Dendritic cell treated with granulocyte-macrophage colony-stimulating factor and Interleukin-4, amounts not matched to agents 40 ng/mL and 50 ng/mL, for 4 days (primary cell): ENCODE measurements at regions not wholly inside any gene's neighbourhood (a gene's known extent, or its start where the extent isn't known, plus 50 kb on each side); places are given as distances from the start of the nearest gene placed in this dataset.
"Not testable (repeated sequence)": the region's sequence is repeated elsewhere in the genome, so short reads cannot be mapped to it uniquely, and the experiment has no call there.

Experiments
- H3K27ac Mint-ChIP-seq: one replicate; pipeline ENCODE4 v1.8.0; 2022; ENCODE audit warnings: mild to moderate bottlenecking, mixed read lengths
- H3K27me3 Mint-ChIP-seq: one replicate; pipeline ENCODE4 v1.8.0; 2022; ENCODE audit warnings: mild to moderate bottlenecking, mixed read lengths
- H3K36me3 Mint-ChIP-seq: one replicate; pipeline ENCODE4 v1.8.0; 2022; ENCODE audit warnings: low read depth, mixed read lengths
- H3K4me1 Mint-ChIP-seq: one replicate; pipeline ENCODE4 v1.8.0; 2022; ENCODE audit warnings: low read depth, mixed read lengths
- H3K4me3 Mint-ChIP-seq: one replicate; pipeline ENCODE4 v1.8.0; 2022; ENCODE audit warnings: mild to moderate bottlenecking, moderate library complexity, mixed read lengths
- H3K9me3 Mint-ChIP-seq: one replicate; pipeline ENCODE4 v1.8.0; 2022; ENCODE audit warnings: mixed read lengths
- intact Hi-C: fragments of 100-400 bp; cut with micrococcal nuclease; formaldehyde crosslinking; loops from one replicate; pipeline ENCODE4 v1.15.0; 2022

DNA sequence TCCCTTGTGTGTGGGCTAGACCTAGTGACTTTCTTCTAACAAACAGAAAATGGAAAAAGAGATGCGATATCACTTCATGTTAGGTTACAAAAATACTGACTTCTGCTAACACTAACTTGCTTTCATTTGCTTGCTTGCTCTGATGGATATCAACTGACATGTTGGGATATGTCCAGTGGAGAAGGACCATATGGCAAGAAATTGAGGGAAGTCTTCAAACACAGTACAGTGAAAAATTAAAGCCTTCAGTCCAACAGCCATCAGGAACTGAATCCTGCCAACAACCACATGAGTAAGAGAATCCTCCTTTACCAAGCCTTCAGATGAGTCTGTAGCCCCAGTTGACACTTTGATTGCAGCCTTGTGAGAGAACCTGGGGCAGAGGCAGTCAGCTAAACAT lies 143.9 kb downstream of the MAIP1 start:
- Mint-ChIP-seq H3K27ac (no peak overlapping the region), H3K4me1 (no peaks in the 10 kb centered on the region), H3K27me3 (peaks cover 4% of the 10 kb centered on the region), H3K4me3 (no peak overlapping the region), H3K9me3 (no peaks in the 10 kb centered on the region), H3K36me3 (no peaks in the 10 kb centered on the region)
- intact Hi-C loops: no loop called here

DNA sequence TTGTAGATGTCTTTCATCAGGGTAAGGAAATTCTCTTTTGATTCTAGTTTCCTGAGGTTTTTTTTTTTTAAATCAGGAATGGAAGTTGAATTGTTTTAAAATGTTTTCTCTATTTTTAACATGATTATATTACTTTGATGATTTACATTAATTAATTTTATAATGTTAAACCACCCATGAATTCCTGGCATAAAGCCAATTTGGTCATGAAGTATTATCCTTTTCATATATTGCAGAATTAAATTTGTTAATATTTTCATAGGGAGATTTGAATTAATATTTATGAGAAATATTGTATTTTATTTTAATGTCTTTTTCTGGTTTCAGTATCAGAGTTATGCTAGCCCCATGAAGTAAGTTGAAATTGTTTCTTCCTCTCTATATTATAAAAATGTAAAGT lies 144.6 kb downstream of the MAIP1 start:
- intact Hi-C loops: no loop called here
- no peaks in the 10 kb centered on the region for H3K36me3 Mint-ChIP-seq
- no peak overlapping the region for H3K27ac Mint-ChIP-seq
- H3K27me3 Mint-ChIP-seq: peaks cover 4% of the 10 kb centered on the region
- no peaks in the 10 kb centered on the region for H3K9me3 Mint-ChIP-seq
- no peaks in the 10 kb centered on the region for H3K4me1 Mint-ChIP-seq
- H3K4me3 Mint-ChIP-seq: no peak overlapping the region

DNA sequence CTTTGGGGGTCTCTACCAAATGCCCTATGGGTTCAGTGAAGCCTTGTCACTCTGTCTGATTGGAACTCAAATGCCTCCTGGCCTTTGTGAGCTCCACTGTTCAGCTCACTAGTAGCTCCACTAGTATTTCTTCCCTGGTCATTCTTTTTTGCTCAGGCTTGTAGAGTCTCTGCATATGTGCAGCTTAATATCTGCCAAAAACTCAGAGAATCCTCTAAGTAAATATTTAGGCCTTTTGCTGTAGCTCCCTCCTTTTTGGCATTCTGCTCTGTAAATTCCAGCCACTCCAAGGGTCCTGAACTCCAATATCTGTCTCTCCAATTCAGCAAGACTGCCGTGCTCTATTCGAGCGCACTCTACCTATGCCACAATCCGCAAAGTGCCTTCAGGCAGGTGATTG lies 146.5 kb downstream of the MAIP1 start:
- Mint-ChIP-seq H3K4me3 (no peak overlapping the region), H3K27me3 (peaks cover 4% of the 10 kb centered on the region), H3K4me1 (no peaks in the 10 kb centered on the region), H3K9me3 (no peaks in the 10 kb centered on the region), H3K36me3 (no peaks in the 10 kb centered on the region), H3K27ac (no peak overlapping the region)
- intact Hi-C loops: no loop called here

DNA sequence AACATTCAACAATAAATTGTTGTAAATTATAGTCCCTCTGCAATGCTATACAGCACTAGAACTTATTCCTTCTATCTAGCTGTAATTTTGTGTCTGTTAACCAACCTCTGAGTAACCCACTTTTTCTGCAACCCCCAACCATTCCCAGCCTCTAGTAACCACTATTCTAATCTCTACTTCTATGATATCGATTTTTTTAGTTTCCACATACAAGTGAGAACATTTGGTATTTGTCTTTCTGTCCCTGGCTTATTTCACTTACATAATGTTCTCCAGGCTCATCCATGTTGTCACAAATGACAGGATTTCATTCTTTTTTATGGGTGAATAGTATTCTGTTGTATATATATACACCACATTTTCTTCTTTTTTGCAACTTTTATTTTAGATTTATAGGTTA lies 147.6 kb downstream of the MAIP1 start:
- H3K36me3 Mint-ChIP-seq: no peaks in the 10 kb centered on the region
- no peak overlapping the region for H3K4me3 Mint-ChIP-seq
- H3K4me1 Mint-ChIP-seq: peaks cover 5% of the 10 kb centered on the region
- intact Hi-C loops: no loop called here
- no peaks in the 10 kb centered on the region for H3K9me3 Mint-ChIP-seq
- peaks cover 8% of the 10 kb centered on the region for H3K27me3 Mint-ChIP-seq
- H3K27ac Mint-ChIP-seq: no peak overlapping the region

DNA sequence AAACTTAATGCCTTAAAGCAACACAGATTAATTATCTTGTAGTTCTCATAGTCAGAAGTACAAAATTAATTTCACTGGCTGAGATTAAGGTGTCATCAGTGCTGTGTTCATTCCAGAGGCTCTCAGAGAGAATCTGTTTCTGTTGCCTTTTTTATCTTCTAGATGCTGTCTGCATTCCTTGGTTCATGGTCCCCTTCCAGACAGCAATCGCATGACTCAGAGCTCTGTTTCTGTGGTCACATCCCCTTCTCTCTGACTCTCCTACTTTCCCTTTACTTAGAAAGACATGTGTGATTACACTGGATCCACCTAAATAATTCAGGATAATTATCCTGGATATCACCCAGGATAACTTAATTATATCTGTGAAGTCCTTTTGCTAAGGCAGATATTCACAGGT lies 148.6 kb downstream of the MAIP1 start:
- H3K27ac Mint-ChIP-seq: no peak overlapping the region
- peaks cover 8% of the 10 kb centered on the region for H3K27me3 Mint-ChIP-seq
- H3K4me1 Mint-ChIP-seq: peaks cover 5% of the 10 kb centered on the region
- intact Hi-C loops: no loop called here
- H3K9me3 Mint-ChIP-seq: no peaks in the 10 kb centered on the region
- no peaks in the 10 kb centered on the region for H3K36me3 Mint-ChIP-seq
- H3K4me3 Mint-ChIP-seq: no peak overlapping the region

DNA sequence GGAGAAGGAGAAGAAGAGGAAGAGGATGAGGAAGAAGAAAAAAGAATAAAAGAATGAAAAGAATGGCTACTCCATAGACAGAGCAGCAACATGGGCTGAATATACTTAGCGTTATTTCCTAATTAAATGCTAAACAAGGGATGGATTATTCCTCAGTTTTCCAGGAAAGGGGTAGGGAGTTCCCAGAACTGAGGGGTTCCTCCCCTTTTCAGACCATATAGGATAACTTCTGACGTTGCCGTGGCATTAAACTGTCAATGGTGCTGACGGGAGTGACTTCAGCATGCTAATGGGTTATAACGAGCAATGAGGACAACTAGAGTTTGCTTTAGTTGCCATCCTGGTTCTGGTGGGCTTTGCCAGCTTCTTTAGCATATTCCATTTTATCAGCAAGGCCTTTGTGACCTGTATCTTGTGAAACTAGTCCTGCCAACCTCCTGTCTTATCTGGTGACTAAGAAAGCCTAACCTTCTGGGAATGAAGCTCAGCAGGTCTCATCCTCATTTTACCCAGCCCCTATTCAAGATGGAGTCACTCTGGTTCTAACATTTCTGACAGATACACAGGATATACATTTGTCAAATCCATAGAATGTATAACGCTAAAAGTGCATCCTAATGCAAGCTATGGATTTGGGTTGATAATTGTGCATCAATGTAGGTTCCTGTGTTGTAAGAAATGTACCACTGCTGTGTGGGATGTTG lies 152.3 kb downstream of the MAIP1 start:
- Mint-ChIP-seq H3K27ac (no peak overlapping the region), H3K4me1 (peaks cover 5% of the 10 kb centered on the region), H3K4me3 (no peak overlapping the region), H3K9me3 (no peaks in the 10 kb centered on the region), H3K27me3 (peaks cover 4% of the 10 kb centered on the region), H3K36me3 (no peaks in the 10 kb centered on the region)
- intact Hi-C loops: no loop called here

DNA sequence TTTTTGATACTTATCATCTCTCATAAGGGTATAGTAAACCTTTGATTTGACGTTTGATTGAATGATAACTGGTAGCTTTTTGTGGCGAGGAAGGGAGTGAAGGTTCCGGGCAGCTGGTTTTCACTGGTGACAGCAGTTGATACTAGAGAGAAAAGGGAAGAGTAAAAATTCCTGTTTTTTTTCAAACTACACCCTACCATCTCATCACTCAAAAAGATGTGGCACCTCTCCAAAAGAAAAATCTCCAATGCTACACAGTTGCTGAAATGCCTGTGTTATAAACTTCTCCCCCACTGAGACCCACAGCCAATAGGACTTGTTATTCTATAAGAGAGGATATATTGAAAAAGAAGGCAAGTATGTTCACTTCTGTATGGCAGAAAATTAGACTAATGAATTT lies 154.0 kb downstream of the MAIP1 start:
- Mint-ChIP-seq H3K9me3 (no peaks in the 10 kb centered on the region), H3K4me1 (peaks cover 5% of the 10 kb centered on the region), H3K36me3 (no peaks in the 10 kb centered on the region), H3K27ac (no peak overlapping the region), H3K27me3 (peaks cover 4% of the 10 kb centered on the region), H3K4me3 (no peak overlapping the region)
- intact Hi-C loops: no loop called here

DNA sequence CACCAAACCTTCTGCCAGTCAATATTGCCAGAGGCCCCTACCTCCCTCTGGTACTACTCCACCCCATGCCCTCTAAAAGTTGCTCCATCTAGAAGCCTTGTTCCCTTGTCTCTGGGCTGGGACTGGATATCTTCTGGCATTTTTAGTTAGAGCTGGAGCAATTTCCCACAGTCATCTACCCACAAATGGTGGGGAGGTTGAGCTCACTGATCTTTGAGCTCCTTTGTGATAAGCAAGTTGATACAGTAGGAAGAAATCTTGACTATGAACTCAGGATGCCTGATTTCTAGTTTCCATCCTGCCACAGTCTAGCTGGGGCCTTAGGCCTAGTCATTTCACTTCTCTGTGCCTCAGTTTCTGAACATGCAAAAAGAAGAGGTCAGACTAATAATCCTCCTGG lies 155.0 kb downstream of the MAIP1 start:
- H3K4me1 Mint-ChIP-seq: peaks cover 5% of the 10 kb centered on the region
- H3K4me3 Mint-ChIP-seq: no peak overlapping the region
- H3K27me3 Mint-ChIP-seq: peaks cover 4% of the 10 kb centered on the region
- H3K36me3 Mint-ChIP-seq: no peaks in the 10 kb centered on the region
- intact Hi-C loops: no loop called here
- no peak overlapping the region for H3K27ac Mint-ChIP-seq
- no peaks in the 10 kb centered on the region for H3K9me3 Mint-ChIP-seq

DNA sequence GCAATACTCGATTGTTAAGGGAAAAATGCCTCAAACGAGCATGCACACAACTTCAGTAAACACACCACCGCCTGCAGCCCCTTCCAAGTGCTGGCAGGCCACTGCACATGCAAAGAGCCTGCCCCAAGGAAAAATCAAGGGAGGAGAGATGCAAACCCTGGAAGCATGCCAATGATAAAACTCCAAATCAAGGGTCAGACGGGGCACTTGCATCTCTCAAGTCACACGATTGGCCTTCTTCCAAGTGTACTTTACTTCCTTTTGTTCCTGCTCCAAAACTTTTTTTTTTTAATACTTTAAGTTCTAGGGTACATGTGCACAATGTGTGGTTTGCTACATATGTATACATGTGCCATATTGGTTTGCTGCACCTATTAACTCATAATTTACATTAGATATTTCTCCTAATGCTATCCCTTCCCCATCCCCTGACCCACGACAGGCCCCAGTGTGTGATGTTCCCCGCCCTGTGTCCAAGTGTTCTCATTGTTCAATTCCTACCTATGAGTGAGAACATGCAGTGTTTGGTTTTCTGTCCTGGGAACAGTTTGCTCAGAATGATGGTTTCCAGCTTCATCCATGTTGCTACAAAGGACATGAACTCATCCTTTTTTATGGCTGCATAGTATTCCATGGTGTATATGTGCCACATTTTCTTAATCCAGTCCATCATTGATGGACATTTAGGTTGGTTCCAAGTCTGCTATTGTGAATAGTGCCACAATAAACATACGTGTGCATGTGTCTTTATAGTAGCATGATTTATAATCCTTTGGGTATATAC lies 157.8 kb downstream of the MAIP1 start:
- H3K36me3 Mint-ChIP-seq, H3K27me3 Mint-ChIP-seq, H3K4me3 Mint-ChIP-seq, intact Hi-C loops, H3K27ac Mint-ChIP-seq, H3K4me1 Mint-ChIP-seq: not testable (repeated sequence)
- peaks cover 16% of the 10 kb centered on the region for H3K9me3 Mint-ChIP-seq

DNA sequence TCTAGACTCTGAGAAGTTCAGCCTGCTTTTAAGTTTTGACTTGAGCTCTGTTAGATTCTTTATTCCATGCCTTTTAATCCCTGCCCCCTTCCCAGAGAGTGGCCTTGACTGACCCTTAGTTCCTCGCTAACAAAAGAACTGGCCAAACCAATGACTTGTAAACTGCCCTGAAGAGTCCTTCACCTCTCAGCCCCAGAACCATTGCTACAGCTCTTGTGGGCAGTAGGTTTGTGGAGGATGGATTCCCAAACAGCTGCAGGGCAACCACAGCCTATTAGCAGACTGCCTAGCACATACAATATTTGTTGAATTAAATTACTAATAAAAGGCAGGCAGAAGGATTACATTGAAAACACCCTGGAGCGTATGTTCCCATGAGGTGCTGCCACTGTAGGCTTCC lies 163.9 kb downstream of the MAIP1 start:
- no peak overlapping the region for H3K27ac Mint-ChIP-seq
- H3K27me3 Mint-ChIP-seq: peaks cover 4% of the 10 kb centered on the region
- intact Hi-C loops: no loop called here
- H3K4me3 Mint-ChIP-seq: no peak overlapping the region
- H3K4me1 Mint-ChIP-seq: no peaks in the 10 kb centered on the region
- H3K36me3 Mint-ChIP-seq: no peaks in the 10 kb centered on the region
- peaks cover 23% of the 10 kb centered on the region for H3K9me3 Mint-ChIP-seq

DNA sequence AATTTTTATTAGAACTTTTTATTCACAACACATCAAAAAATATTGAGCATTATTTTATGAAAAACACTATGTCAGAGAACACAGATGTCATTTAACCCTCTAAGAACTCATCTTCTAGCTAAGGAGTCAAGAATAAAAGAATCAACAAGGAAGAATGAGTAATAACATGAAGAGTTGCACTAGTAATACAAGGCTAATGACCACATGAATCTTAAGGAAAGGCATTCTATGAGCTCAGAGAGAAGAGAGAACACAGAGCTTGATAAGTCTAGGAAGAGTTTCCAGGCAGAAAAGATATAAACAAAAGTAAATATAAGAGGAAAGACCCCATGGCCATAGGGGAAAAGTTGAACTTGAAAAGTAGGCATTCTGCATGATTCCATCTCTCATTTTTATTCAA lies 166.5 kb downstream of the MAIP1 start:
- Mint-ChIP-seq H3K4me1 (peaks cover 18% of the 10 kb centered on the region), H3K27ac (no peak overlapping the region), H3K9me3 (peaks cover 25% of the 10 kb centered on the region), H3K36me3 (no peaks in the 10 kb centered on the region), H3K4me3 (no peak overlapping the region), H3K27me3 (peaks cover 2% of the 10 kb centered on the region)
- intact Hi-C loops: no loop called here

DNA sequence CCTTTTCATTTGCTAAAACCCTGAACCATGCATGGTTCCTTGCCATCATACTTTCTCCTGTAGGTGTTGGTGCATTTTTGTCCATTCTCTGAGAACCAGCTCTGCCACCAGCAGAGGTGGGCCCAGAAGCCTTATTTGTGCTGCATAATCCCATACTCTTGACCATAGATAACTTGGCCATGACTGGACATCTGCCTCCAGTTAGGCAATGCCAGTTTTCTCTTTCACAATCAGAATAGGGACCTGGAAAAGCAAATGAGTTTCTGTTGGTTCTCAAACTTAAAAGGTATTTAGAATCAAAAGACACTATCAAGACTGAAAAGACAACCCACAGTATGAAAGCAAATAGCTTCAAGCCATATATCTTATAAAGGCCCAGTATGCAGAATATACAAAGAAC lies 167.3 kb downstream of the MAIP1 start:
- Mint-ChIP-seq H3K27ac (no peak overlapping the region), H3K4me3 (no peak overlapping the region), H3K9me3 (peaks cover 25% of the 10 kb centered on the region), H3K36me3 (no peaks in the 10 kb centered on the region), H3K4me1 (peaks cover 18% of the 10 kb centered on the region), H3K27me3 (peaks cover 4% of the 10 kb centered on the region)
- intact Hi-C loops: no loop called here

DNA sequence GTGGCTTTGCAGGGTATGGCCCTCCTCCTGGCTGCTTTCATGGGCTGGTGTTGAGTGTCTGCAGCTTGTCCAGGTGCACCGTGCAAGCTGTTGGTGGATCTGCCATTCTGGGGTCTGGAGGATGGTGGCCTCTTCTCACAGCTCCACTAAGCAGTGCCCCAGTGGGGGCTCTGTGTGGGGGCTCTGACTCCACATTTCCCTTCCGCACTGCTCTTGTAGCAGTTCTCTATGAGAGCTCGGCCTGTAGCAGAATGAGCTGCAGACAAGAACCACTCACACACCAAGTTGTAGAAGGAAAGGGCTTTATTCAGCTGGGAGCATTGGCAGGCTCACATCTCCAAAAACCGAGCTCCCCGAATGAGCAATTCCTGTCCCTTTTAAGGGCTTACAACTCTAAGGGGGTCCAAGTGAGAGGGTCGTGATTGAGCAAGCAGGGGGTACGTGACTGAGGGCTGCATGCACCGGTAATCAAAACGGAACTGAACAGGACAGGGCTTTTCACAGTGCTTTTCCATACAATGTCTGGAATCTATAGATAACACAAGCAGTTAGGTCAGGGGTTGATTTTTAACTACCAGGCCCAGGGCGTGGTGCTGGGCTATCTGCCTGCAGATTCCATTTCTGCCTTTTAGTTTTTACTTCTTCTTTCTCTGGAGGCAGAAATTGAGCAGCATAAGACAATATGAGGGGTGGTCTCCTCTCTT lies 169.4 kb downstream of the MAIP1 start:
- intact Hi-C loops, H3K4me3 Mint-ChIP-seq, H3K27me3 Mint-ChIP-seq, H3K27ac Mint-ChIP-seq, H3K36me3 Mint-ChIP-seq: not testable (repeated sequence)
- Mint-ChIP-seq H3K4me1 (peaks cover 18% of the 10 kb centered on the region), H3K9me3 (peaks cover 13% of the 10 kb centered on the region)

DNA sequence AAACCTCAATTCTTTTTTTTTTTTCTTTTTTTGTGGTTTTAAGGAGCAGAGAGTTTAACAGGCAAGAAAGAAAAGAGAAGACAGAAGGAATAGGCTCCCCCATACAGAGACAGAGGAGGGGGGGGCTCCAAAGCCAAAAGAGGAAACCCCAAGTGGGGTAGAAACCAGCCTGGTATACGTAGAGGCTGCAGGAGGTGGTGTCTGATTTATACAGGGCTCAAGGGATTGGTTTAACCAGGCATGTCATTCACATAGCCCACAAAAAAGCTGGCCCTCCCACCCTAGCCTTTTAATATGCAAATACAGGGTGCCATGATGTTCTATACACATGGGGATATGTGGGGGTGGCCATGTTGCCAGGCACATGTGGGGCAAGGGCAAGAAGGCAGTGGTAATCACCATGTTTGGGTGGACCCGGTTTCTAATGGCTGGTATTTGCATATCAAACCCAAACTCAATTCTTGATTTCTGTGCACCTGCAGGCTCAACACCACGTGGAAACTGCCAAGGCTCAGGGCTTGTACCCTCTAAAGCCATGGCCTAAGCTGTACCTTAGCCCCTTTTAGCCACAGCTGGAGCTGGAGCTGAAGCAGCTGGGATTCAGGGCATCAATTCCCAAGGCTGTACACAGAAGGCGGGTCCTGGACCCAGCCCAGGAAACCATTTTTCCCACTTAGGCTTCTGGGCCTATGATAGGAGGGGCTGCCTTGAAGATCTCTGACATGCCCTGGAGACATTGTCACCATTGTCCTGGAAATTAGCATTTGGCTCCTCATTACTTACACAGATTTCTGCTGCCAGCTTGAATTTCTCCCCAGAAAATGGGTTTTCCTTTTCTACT lies 170.3 kb downstream of the MAIP1 start:
- peaks cover 13% of the 10 kb centered on the region for H3K9me3 Mint-ChIP-seq
- peaks cover 18% of the 10 kb centered on the region for H3K4me1 Mint-ChIP-seq
- H3K4me3 Mint-ChIP-seq: no peak overlapping the region
- intact Hi-C loops: no loop called here
- H3K36me3 Mint-ChIP-seq: no peaks in the 10 kb centered on the region
- no peak overlapping the region for H3K27ac Mint-ChIP-seq
- H3K27me3 Mint-ChIP-seq: peaks cover 2% of the 10 kb centered on the region
